ENCODE measurements at regions not wholly inside any gene's neighbourhood (a gene's known extent, or its start where the extent isn't known, plus 50 kb on each side); places are given as distances from the start of the nearest gene placed in this dataset.
A peak's percentile ranks its signal among the peaks of the same experiment; 100 is the strongest.
"Not testable (repeated sequence)": the region's sequence is repeated elsewhere in the genome, so short reads cannot be mapped to it uniquely, and the experiment has no call there.

DNA sequence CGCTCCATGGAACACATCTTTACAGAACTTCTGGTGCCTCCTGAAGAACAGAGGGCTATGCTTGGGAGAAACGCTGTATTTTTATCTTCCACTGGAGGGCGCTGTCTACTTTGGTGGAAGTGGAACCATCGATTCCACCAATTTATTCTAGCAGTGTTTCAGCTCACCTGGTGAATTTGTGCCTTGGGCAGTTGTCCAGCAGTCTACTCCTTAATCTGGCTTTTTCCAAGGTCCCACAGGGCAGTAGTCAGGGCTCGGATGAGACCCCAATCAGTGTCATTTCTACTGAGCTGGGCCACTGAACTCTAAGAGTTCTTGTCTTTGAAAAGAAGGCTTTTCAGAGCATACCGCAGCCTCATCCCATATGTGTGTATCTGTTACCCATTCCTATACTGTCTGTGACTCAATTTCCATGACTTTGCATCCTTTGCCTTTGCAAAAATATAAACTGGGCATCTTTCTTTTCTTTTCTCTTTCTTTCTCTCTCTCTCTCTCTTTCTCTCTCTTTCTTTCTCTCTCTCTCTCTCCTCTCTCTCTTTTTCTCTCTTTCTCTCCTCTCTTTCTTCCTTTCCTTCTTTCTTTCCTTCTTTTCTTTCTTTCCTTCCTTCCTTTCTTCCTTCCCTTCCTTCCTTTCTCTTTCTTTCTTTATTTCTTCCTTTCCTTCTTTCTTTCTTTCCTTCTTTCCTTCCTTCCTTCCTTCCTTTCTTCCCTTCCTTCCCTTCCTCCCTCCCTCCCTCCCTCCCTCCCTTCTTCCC, 138.4 kb upstream of the ZNF618 start:
- no peaks in the 10 kb centered on the region for H3K27me3 ChIP-seq
- no peak overlapping the region for H3K4me3 ChIP-seq
- H3K9me3 ChIP-seq: no peaks in the 10 kb centered on the region
- peak; percentile 50 for ATAC-seq
- no peak overlapping the region for H3K27ac ChIP-seq
- intact Hi-C loops (cut with DNase I): no loop called here
- WGBS, 2 donors: 29% methylated on average over 6 of the region's 6 CpGs
- peak; percentile 62 to 70 (median 64) for DNase-seq
- no peak for TF ChIP-seq POLR2A (IDR thresholded peaks at IDR 0.05)
- TF ChIP-seq, protein P1, sequence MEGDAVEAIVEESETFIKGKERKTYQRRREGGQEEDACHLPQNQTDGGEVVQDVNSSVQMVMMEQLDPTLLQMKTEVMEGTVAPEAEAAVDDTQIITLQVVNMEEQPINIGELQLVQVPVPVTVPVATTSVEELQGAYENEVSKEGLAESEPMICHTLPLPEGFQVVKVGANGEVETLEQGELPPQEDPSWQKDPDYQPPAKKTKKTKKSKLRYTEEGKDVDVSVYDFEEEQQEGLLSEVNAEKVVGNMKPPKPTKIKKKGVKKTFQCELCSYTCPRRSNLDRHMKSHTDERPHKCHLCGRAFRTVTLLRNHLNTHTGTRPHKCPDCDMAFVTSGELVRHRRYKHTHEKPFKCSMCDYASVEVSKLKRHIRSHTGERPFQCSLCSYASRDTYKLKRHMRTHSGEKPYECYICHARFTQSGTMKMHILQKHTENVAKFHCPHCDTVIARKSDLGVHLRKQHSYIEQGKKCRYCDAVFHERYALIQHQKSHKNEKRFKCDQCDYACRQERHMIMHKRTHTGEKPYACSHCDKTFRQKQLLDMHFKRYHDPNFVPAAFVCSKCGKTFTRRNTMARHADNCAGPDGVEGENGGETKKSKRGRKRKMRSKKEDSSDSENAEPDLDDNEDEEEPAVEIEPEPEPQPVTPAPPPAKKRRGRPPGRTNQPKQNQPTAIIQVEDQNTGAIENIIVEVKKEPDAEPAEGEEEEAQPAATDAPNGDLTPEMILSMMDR (IDR thresholded peaks at IDR 0.05): peak; percentile 48 to 85 (median 68)
- H3K4me1 ChIP-seq: no peaks in the 10 kb centered on the region
- no peaks in the 10 kb centered on the region for H3K36me3 ChIP-seq (replicated peaks in 1 of 2; ENCODE audit: insufficient read depth in 1 of 2, low read depth in 2 of 2)

GRCh38 chr9:113738496-113738892, 137.6 kb upstream of the ZNF618 start:
- Histone ChIP-seq H3K9me3 (no peaks in the 10 kb centered on the region), H3K27ac (no peak overlapping the region), H3K36me3 (replicated peaks in 1 of 2; ENCODE audit: insufficient read depth in 1 of 2, low read depth in 2 of 2) (no peaks in the 10 kb centered on the region), H3K4me1 (no peaks in the 10 kb centered on the region), H3K27me3 (no peaks in the 10 kb centered on the region), H3K4me3 (no peak overlapping the region)
- ATAC-seq: no peak
- 73 to 78% methylated on average over 9 of the region's 9 CpGs for WGBS, 2 donors
- no peak for DNase-seq
- TF ChIP-seq, protein P1 (IDR thresholded peaks at IDR 0.05): no peak
- TF ChIP-seq POLR2A (IDR thresholded peaks at IDR 0.05): no peak
- intact Hi-C loops (cut with DNase I): no loop called here

- intact Hi-C loops (cut with DNase I): no loop called here
- 78 to 82% methylated on average over 6 of the region's 6 CpGs for WGBS, 2 donors
- DNase-seq: no peak
These were observed 137.1 kb upstream of the ZNF618 start for GRCh38 chr9:113738893-113739604.

GRCh38 chr9:113739605-113740507, 136.3 kb upstream of the ZNF618 start:
- H3K4me1 ChIP-seq; H3K27ac ChIP-seq; intact Hi-C loops (cut with DNase I); H3K4me3 ChIP-seq; ATAC-seq; H3K36me3 ChIP-seq (replicated peaks in 1 of 2; ENCODE audit: insufficient read depth in 1 of 2, low read depth in 2 of 2); H3K9me3 ChIP-seq; DNase-seq; H3K27me3 ChIP-seq: not testable (repeated sequence)
- WGBS, 2 donors: 92 to 100% methylated on average over 2 of the region's 2 CpGs

More at GRCh38 chr9:113738893-113739604, 137.1 kb upstream of the ZNF618 start:
- Histone ChIP-seq H3K4me1 (no peaks in the 10 kb centered on the region), H3K9me3 (no peaks in the 10 kb centered on the region), H3K4me3 (no peak overlapping the region), H3K27me3 (no peaks in the 10 kb centered on the region), H3K27ac (no peak overlapping the region), H3K36me3 (replicated peaks in 1 of 2; ENCODE audit: insufficient read depth in 1 of 2, low read depth in 2 of 2) (no peaks in the 10 kb centered on the region)
- TF ChIP-seq, protein P1 (IDR thresholded peaks at IDR 0.05): no peak
- no peak for TF ChIP-seq POLR2A (IDR thresholded peaks at IDR 0.05)
- ATAC-seq: no peak

DNA sequence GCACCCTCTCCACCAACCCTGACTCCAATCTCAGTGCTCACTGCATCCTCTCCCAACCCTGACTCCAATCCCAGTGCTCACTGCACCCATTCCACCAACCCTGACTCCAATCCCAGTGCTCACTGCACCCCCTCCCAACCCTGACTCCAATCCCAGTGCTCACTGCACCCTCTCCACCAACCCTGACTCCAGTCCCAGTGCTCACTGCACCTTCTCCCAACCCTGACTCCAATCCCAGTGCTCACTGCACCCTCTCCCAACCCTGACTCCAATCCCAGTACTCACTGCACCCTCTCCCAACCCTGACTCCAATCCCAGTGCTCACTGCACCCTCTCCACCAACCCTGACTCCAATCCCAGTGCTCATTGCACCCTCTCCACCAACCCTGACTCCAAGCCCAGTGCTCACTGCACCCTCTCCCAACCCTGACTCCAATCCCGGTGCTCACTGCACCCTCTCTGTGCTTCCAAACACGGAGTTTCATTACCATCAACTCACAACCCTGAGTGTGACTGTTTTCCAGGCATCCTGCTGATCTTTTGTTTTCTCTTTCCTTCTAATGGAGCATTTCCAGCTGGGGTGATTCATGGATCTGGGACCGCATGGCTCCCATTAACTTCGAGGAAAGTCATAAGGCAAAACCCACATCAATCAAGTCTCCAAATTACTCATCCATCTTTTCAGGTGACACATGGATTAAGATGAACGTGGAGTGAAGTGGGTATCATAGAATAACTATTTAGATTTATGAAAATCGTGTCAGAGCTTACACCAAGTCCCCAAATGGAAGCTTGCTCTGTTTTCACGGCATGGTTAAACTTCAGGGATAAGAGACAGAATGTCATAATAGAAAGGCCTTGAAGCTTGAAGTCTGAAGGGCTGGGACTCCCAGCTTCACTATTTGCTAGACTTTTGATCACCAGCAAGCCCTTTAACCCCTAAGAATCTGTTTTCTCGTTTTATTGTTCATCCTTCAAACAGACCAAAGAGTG, 135.3 kb upstream of the ZNF618 start:
- H3K36me3 ChIP-seq (replicated peaks in 1 of 2; ENCODE audit: insufficient read depth in 1 of 2, low read depth in 2 of 2); DNase-seq; ATAC-seq; H3K4me3 ChIP-seq; H3K27me3 ChIP-seq; H3K27ac ChIP-seq; H3K9me3 ChIP-seq; H3K4me1 ChIP-seq; intact Hi-C loops (cut with DNase I): not testable (repeated sequence)
- 36 to 40% methylated on average over 8 of the region's 8 CpGs for WGBS, 2 donors
